HCT116 (cell line): ENCODE measurements at regions not wholly inside any gene's neighbourhood (a gene's known extent, or its start where the extent isn't known, plus 50 kb on each side); places are given as distances from the start of the nearest gene placed in this dataset.
"Not testable (repeated sequence)": the region's sequence is repeated elsewhere in the genome, so short reads cannot be mapped to it uniquely, and the experiment has no call there.

ENCODE experiments used
- ATAC-seq: fragments of 200-7000 bp; cut with Tn5 transposase; 2 replicates; pipeline ENCODE4 v1.9.1; 2020; ENCODE audit warnings: mild to moderate bottlenecking, moderate library complexity
- BruUV-seq: library from RNA; stranded (reverse); fragments of 400-500 nt; replicated peaks from 2 replicates; lab custom pipeline; 2021; lab: Mats Ljungman, UMichigan
- CTCF ChIA-PET: fragments of 300-600 bp; sonication (Branson Sonifier 250); formaldehyde crosslinking; loops from one replicate; lab custom pipeline; 2021; ENCODE audit warnings: antibody characterized with exemption; lab: Charles Lee
- POLR2A ChIA-PET: fragments of 300-600, 350-600 bp; sonication (Branson Sonifier 250); formaldehyde crosslinking; loops from one replicate; lab custom pipeline; 2021; ENCODE audit warnings: antibody characterized with exemption; lab: Charles Lee
- RAD21 ChIA-PET, 2 experiments: fragments of 300-600 bp; sonication (Branson Sonifier 250); formaldehyde crosslinking; loops; one replicate each; lab custom pipeline; 2023; ENCODE audit warnings: low total read pairs in 2 of 2; ENCODE audit not compliant: uncharacterized antibody in 2 of 2, unreplicated experiment in 2 of 2, low non-redundant PET in 1 of 2; lab: Charles Lee
- DNase-seq: peaks from one replicate; pipeline ENCODE4 v3.0.0-alpha.2; 2010; ENCODE audit warnings: low read depth, low spot score
- H2AFZ ChIP-seq: fragments of 200-600 bp; shearing (Covaris generic), sonication (generic); 2 replicates; pipeline ENCODE4 v1.6.1; 2017; ENCODE audit warnings: low read depth, mixed run types, mixed read lengths, antibody characterized with exemption, low read length; ENCODE audit not compliant: poor library complexity, severe bottlenecking
- H3K27ac ChIP-seq: 2 replicates; pipeline ENCODE4 v1.5.1; 2012; ENCODE audit warnings: low read depth, low read length
- H3K27me3 ChIP-seq: fragments of 200-600 bp; sonication (generic); 2 replicates; pipeline ENCODE4 v1.6.1; 2016; ENCODE audit warnings: mixed run types, low read length, mixed read lengths; ENCODE audit not compliant: insufficient read depth
- H3K36me3 ChIP-seq, 2 experiments: fragments of 200-500 bp in 1 of 2; fragments of 200-600 bp in 1 of 2; sonication (Bioruptor generic) in 1 of 2; sonication (generic) in 1 of 2; 2 replicates each; pipeline versions ENCODE4 v1.5.1 to v1.6.1; 2014 to 2016; ENCODE audit warnings: low read length in 2 of 2, inconsistent platforms in 1 of 2, mixed read lengths in 1 of 2, mixed run types in 1 of 2; ENCODE audit not compliant: insufficient read depth in 2 of 2, control insufficient read depth in 1 of 2
- H3K4me1 ChIP-seq, 2 experiments: fragments of 200-600 bp in 1 of 2; sonication (generic) in 1 of 2; 2 replicates each; pipeline versions ENCODE4 v1.5.1 to v1.6.1; 2012 to 2017; ENCODE audit warnings: low read length in 2 of 2, inconsistent platforms in 1 of 2, mild to moderate bottlenecking in 1 of 2, mixed read lengths in 1 of 2, mixed run types in 1 of 2, moderate library complexity in 1 of 2; ENCODE audit not compliant: insufficient read depth in 2 of 2, control insufficient read depth in 1 of 2
- H3K4me2 ChIP-seq: fragments of 200-600 bp; sonication (generic); 2 replicates; pipeline ENCODE4 v1.6.1; 2017; ENCODE audit warnings: mixed run types, low read length, mixed read lengths
- H3K4me3 ChIP-seq, 2 experiments: fragments of 200-600 bp in 1 of 2; sonication (generic) in 1 of 2; replicated peaks in 1 of 2; 2 replicates each; pipeline ENCODE4 v1.5.1; 2011 to 2016; ENCODE audit warnings: low read length in 2 of 2, control low read depth in 1 of 2, low read depth in 1 of 2, mild to moderate bottlenecking in 1 of 2, mixed read lengths in 1 of 2, mixed run types in 1 of 2
- H3K79me2 ChIP-seq: fragments of 200-600 bp; sonication (generic); 2 replicates; pipeline ENCODE4 v1.6.1; 2017; ENCODE audit warnings: mild to moderate bottlenecking, mixed run types, low read length, moderate library complexity, mixed read lengths; ENCODE audit not compliant: insufficient read depth
- H3K9ac ChIP-seq: fragments of 200-600 bp; sonication (generic); 2 replicates; pipeline ENCODE4 v1.6.1; 2016; ENCODE audit warnings: low read length, mixed read lengths
- H3K9me2 ChIP-seq: fragments of 200-600 bp; sonication (generic), shearing (Covaris generic); 2 replicates; pipeline ENCODE4 v1.6.1; 2017; ENCODE audit warnings: mixed run types, mild to moderate bottlenecking, moderate library complexity; ENCODE audit not compliant: insufficient read depth
- H3K9me3 ChIP-seq, 2 experiments: fragments of 200-500 bp in 1 of 2; fragments of 200-600 bp in 1 of 2; sonication (Bioruptor generic) in 1 of 2; sonication (generic) in 1 of 2; 2 replicates each; pipeline ENCODE4 v1.6.1; 2014 to 2017; ENCODE audit warnings: low read length in 2 of 2, mixed read lengths in 2 of 2, inconsistent platforms in 1 of 2, low read depth in 1 of 2, mild to moderate bottlenecking in 1 of 2, mixed run types in 1 of 2, moderate library complexity in 1 of 2; ENCODE audit not compliant: control insufficient read depth in 1 of 2, insufficient read depth in 1 of 2
- H4K20me1 ChIP-seq: fragments of 200-600 bp; sonication (generic), shearing (Covaris generic); 2 replicates; pipeline ENCODE4 v1.6.1; 2017; ENCODE audit warnings: mixed run types, mild to moderate bottlenecking, moderate library complexity; ENCODE audit not compliant: insufficient read depth
- CEBPB ChIP-seq: IDR thresholded peaks from 2 replicates; pipeline ENCODE4 v1.6.1; 2012; ENCODE audit warnings: low read depth
- EGR1 ChIP-seq: IDR thresholded peaks from 2 replicates; pipeline ENCODE4 v1.6.1; 2012; ENCODE audit warnings: low read depth
- ELF1 ChIP-seq: IDR thresholded peaks from 2 replicates; pipeline ENCODE4 v1.6.1; 2012; ENCODE audit warnings: low read depth, borderline replicate concordance
- EZH2 ChIP-seq: fragments of 200-600 bp; sonication (generic); IDR thresholded peaks from 2 replicates; pipeline ENCODE4 v1.6.1; 2017; ENCODE audit warnings: antibody characterized with exemption, mixed run types
- EZH2phosphoT487 ChIP-seq: fragments of 200-600 bp; IDR thresholded peaks from 2 replicates; pipeline ENCODE4 v1.6.1; 2018; ENCODE audit warnings: antibody characterized with exemption, borderline replicate concordance
- FOSL1 ChIP-seq: IDR thresholded peaks from 2 replicates; pipeline ENCODE4 v1.6.1; 2012; ENCODE audit warnings: low read depth
- JUND ChIP-seq: IDR thresholded peaks from 2 replicates; pipeline ENCODE4 v1.6.1; 2012
- MAX ChIP-seq: IDR thresholded peaks from 2 replicates; pipeline ENCODE4 v1.6.1; 2012
- POLR2A ChIP-seq: IDR thresholded peaks from 2 replicates; pipeline ENCODE4 v1.7.0; 2011; ENCODE audit warnings: borderline replicate concordance; ENCODE audit not compliant: insufficient read depth, insufficient read length; ENCODE audit errors: extremely low read depth
- REST ChIP-seq: IDR thresholded peaks from 2 replicates; pipeline ENCODE4 v1.6.1; 2012; ENCODE audit warnings: low read depth
- SIN3A ChIP-seq: IDR thresholded peaks from 2 replicates; pipeline ENCODE4 v1.6.1; 2012; ENCODE audit warnings: low read depth
- SP1 ChIP-seq: IDR thresholded peaks from 2 replicates; pipeline ENCODE4 v1.6.1; 2012; ENCODE audit warnings: low read depth
- SRF ChIP-seq: IDR thresholded peaks from 2 replicates; pipeline ENCODE4 v1.6.1; 2012; ENCODE audit warnings: low read depth
- TCF7L2 ChIP-seq: IDR thresholded peaks from 2 replicates; pipeline ENCODE4 v1.7.0; 2011; ENCODE audit warnings: borderline replicate concordance, inconsistent platforms; ENCODE audit not compliant: insufficient read depth, insufficient read length; ENCODE audit errors: extremely low read depth
- ZFX ChIP-seq: fragments of 450-650 bp; IDR thresholded peaks from 2 replicates; pipeline ENCODE4 v1.6.1; 2017
- ZNF274 ChIP-seq: fragments of 200-500 bp; sonication (Bioruptor generic); IDR thresholded peaks from 2 replicates; pipeline ENCODE4 v1.6.1; 2014; ENCODE audit warnings: mild to moderate bottlenecking, low read depth, low read length, inconsistent platforms
- intact Hi-C: fragments of 100-400 bp; cut with micrococcal nuclease; formaldehyde crosslinking; loops from 2 replicates; pipeline ENCODE4 v1.10.0; 2022
- TF ChIP-seq, protein P1 (sequence below): IDR thresholded peaks from 2 replicates; pipeline ENCODE4 v1.6.1; 2012
- TF ChIP-seq, protein P2 (sequence below): IDR thresholded peaks from 2 replicates; pipeline ENCODE4 v1.6.1; 2011; ENCODE audit warnings: mild to moderate bottlenecking, low read length, moderate library complexity; ENCODE audit not compliant: insufficient replicate concordance; ENCODE audit errors: extremely low read depth

GRCh38 chr20:47914792-47915191 lies 129.5 kb upstream of the SULF2 start:
- POLR2A ChIA-PET = no interaction called here
- ATAC-seq = no peak
- no peaks in the 10 kb centered on the region for H3K27me3 ChIP-seq
- no peak overlapping the region for H3K4me2 ChIP-seq
- H3K36me3 ChIP-seq = no peaks in the 10 kb centered on the region
- H3K9me2 ChIP-seq = no peaks in the 10 kb centered on the region
- no TSS peak for BruUV-seq
- CTCF ChIA-PET = no interaction called here
- H3K79me2 ChIP-seq = no peaks in the 10 kb centered on the region
- RAD21 ChIA-PET = no interaction called here
- no peak for TF ChIP-seq EGR1
- no peak for TF ChIP-seq ZNF274
- no peak for TF ChIP-seq ELF1
- no peak for TF ChIP-seq MAX
- no peak for TF ChIP-seq SP1
- no peak for TF ChIP-seq ZFX
- TF ChIP-seq, protein P1, sequence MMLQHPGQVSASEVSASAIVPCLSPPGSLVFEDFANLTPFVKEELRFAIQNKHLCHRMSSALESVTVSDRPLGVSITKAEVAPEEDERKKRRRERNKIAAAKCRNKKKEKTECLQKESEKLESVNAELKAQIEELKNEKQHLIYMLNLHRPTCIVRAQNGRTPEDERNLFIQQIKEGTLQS = no peak
- TF ChIP-seq EZH2 = no peak
- no peak for TF ChIP-seq SIN3A
- TF ChIP-seq CEBPB = no peak
- no peak for TF ChIP-seq SRF
- TF ChIP-seq, protein P2, sequence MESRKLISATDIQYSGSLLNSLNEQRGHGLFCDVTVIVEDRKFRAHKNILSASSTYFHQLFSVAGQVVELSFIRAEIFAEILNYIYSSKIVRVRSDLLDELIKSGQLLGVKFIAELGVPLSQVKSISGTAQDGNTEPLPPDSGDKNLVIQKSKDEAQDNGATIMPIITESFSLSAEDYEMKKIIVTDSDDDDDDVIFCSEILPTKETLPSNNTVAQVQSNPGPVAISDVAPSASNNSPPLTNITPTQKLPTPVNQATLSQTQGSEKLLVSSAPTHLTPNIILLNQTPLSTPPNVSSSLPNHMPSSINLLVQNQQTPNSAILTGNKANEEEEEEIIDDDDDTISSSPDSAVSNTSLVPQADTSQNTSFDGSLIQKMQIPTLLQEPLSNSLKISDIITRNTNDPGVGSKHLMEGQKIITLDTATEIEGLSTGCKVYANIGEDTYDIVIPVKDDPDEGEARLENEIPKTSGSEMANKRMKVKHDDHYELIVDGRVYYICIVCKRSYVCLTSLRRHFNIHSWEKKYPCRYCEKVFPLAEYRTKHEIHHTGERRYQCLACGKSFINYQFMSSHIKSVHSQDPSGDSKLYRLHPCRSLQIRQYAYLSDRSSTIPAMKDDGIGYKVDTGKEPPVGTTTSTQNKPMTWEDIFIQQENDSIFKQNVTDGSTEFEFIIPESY = no peak
- no peak for TF ChIP-seq POLR2A
- no peak for TF ChIP-seq FOSL1
- no peak for TF ChIP-seq EZH2phosphoT487
- no peak for TF ChIP-seq TCF7L2
- TF ChIP-seq REST = no peak
- TF ChIP-seq JUND = no peak
- H4K20me1 ChIP-seq = no peaks in the 10 kb centered on the region
- intact Hi-C loops = no loop called here
- no peak overlapping the region for H3K9ac ChIP-seq
- H3K4me3 ChIP-seq = no peak overlapping the region
- peaks cover 15 to 20% of the 10 kb centered on the region in 2 experiments; a peak in 2 of 4 replicates for H3K9me3 ChIP-seq
- no peak overlapping the region for H2AFZ ChIP-seq
- no peak overlapping the region for H3K27ac ChIP-seq
- no peak for DNase-seq
- peaks cover 0 to 3% of the 10 kb centered on the region in 2 experiments; a peak in 1 of 4 replicates for H3K4me1 ChIP-seq

- H3K4me1 ChIP-seq, H3K79me2 ChIP-seq, H2AFZ ChIP-seq, POLR2A ChIA-PET, H3K36me3 ChIP-seq, ATAC-seq, BruUV-seq, H3K9ac ChIP-seq, H3K4me3 ChIP-seq, H3K4me2 ChIP-seq, H3K27ac ChIP-seq, H3K27me3 ChIP-seq, H4K20me1 ChIP-seq, CTCF ChIA-PET, intact Hi-C loops, DNase-seq, H3K9me2 ChIP-seq, RAD21 ChIA-PET: not testable (repeated sequence)
- peaks cover 10 to 17% of the 10 kb centered on the region in 2 experiments; a peak in 2 of 4 replicates for H3K9me3 ChIP-seq
Observed at GRCh38 chr20:47912786-47913501, 127.7 kb upstream of the SULF2 start.
